GM04503 (cell line): ENCODE measurements at regions not wholly inside any gene's neighbourhood (a gene's known extent, or its start where the extent isn't known, plus 50 kb on each side); places are given as distances from the start of the nearest gene placed in this dataset.
"Not testable (repeated sequence)": the region's sequence is repeated elsewhere in the genome, so short reads cannot be mapped to it uniquely, and the experiment has no call there.

Experiments used
- DNase-seq: peaks from one replicate; pipeline ENCODE4 v3.0.0-alpha.2; 2012; ENCODE audit warnings: low read depth

DNA sequence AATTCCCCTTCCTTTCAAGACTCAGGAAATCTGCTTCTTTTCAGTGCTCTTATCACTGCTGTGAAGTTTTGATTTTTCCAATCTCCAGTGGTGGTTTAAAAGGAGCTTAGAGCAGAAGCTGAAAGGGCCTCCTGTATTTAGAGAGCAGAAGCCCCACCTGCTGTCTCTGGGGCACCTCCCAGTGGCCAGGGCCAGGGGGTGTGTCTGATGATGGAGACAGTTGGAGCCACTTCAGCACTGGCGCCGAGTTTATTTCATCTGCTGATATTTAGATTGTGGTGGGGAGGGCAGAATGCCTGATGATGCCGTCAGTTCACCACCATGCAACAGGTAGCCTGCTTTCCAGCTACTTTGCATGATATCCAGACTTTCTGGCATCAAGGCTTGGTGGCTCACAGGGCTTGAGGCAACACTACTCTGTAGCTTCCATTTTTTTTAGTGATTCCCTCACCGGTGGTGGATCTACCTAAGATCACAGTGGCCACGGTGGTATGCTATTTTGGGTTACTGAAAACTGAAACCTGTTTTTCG lies 371.9 kb downstream of the KCNRG start:
- DNase-seq = no peak

DNA sequence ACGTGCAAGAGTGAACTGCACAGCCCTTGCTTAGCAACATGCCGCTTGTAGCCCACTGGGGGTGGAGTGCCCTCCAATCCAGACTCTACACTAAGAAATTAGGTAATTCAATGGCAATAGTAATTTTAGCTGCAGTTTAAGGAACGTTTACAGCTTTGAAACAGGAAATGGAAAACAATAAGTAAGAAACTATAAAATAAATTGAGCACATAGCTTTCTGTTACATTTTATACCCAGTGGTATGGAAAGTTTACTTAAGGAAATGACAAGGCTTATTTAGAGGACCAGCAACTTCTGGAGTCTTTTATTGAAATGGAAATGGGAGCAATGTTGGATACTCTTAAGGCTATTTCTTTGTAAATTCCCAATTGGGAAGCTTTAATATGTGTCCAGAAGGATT lies 373.2 kb downstream of the KCNRG start:
- DNase-seq = no peak

DNA sequence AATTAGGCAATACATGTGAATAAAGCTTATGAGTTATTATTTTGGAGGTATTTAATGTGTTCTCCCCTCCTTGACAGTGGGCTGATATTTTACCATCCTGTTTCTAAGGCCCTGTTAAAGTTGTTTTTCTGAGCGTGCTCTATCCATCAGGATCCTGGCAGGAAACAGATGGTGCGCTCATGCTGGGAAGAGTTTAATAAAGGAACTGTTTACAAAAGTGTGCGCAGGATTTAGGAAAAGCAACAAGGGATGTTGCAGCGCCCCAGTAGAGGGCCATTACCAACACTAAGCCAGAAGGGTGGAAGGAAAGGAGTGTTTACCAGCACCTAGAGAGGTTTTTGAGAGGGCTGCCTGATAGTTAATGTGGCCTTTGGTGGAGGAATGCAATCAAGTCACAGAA lies 374.5 kb downstream of the KCNRG start:
- no peak for DNase-seq

DNA sequence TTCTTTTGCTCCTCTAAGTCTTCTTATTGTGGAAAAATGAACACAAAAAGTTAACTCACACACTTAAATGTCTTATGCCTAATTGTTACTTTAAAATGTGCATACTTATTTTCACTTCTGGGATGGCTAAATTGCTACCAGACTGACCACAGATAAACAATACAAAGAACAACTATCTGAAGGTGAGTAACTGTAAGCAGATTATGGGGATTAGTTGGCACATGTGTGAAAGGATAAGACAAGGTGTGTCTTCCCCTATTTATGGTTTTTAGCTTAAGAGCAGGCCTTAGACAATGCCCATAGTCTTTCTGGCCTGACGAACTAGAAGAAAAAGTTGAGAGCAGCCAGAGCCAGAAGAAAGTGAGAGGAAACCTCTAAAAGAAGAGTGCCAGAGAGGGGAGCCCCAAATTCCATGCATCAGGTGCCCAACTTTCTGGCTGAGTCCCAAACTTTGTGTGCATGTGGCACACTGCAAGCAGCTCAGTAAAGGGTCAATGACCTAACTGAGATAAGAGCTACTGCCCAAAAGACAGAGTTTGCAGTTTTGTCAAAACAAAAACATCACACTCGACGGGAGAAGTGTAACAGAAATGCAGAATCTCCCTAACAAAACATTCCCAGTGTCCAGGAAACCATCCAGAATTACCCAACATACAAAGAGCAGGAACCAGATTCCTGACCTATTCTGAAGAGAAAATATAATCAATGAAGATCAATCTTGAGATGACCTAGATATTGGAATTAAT lies 375.4 kb downstream of the KCNRG start:
- no peak for DNase-seq

DNA sequence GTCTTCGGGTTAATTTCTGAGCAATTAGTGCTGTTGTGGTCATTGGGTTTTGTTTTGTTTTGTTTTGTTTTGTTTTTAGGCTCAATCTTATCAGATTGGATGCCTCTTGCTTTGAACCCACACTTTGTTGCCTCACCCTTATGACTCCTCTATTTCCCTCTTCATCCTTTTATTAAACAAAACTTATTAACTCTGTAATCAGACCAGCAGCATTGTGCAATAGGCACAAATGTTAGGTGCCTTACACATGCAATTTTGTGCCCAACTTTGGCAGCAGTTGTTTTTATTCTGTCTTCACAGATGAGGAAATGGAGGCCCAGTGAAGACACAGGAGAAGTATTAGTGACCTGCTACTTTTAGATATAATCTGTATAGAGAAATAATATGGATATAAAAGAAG lies 377.7 kb downstream of the KCNRG start:
- no peak for DNase-seq

DNA sequence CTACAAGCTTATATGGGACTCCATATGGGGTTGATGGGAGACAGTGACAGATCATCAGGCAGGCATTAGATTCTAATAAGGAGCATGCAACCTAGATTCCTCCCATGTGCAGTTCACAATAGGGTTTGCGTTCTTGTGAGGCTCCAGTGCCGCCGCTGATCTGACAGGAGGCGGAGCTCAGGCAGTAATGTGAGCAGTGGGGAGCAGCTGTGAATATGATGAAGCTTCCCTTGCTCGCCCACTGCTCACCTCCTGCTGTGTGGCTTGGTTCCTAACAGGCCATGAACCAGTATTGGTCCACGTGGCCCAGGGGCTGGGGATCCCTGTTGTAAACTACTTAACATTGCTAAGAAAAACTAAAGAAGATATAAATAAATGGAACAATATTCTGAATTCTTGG lies 378.4 kb downstream of the KCNRG start:
- no peak for DNase-seq

DNA sequence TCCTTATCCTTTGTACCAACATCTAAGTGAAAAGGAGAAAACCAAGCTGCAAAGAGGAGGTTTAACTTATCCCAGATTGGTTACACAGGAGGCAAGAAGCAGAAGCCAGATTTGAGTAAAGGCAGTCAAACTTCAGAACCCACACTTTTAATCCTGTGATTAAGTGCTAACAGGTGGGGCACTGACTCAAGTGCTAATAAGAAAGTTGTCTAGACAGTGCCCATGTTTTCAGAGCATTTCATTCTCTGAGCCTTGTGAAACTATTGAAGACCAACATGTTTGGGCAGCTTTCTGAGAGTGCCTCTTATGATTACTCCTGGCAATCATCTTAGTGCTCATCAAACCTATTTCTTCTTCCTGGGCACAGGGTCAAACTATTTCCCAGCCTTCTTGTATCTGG lies 380.8 kb downstream of the KCNRG start:
- DNase-seq = no peak

DNA sequence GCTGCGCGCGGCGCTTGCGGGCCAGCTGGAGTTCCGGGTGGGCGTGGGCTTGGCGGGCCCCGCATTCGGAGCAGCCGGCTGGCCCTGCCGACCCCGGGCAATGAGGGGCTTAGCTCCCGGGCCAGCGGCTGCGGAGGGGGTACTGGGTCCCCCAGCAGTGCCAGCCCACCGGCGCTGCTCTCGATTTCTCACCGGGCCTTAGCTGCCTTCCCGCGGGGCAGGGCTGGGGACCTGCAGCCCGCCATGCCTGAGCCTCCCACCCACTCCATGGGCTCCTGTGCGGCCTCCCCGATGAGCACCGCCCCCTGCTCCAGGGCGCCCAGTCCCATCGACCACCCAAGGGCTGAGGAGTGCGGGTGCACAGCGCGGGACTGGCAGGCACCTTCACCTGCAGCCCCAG lies 381.4 kb downstream of the KCNRG start:
- not testable (repeated sequence) for DNase-seq

DNA sequence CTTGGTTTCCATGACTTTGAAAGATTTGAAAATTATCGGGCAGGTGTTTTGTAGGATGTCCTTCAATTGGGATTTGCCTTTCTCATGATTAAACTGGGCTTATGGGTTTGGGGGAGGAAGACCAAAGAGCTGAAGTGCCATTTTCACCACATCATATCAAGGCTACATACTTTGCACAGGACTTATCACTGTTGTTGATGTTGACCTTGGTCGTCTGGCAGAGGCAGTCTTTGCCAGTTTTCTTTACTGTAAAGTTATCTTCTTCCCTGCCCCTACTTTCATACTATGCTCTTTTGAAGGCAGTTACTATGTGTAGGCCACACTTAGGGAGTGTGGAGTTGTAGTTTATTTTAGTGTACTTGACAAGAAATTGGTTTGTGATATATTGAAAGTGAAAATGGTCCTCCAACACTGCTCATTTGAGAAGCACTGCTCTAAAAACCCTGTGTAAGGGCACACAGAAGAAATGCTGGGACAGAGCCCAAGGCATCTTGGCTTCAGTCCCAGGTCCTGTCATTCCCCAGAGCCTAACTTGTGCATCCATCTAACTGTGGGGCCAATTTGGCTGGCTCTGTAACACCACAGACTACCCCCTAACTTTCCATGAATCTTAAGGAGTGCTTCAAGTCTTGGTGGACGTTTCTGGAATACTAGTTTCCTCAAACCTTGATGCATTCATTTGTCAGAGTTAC lies 384.9 kb downstream of the KCNRG start:
- DNase-seq = no peak

DNA sequence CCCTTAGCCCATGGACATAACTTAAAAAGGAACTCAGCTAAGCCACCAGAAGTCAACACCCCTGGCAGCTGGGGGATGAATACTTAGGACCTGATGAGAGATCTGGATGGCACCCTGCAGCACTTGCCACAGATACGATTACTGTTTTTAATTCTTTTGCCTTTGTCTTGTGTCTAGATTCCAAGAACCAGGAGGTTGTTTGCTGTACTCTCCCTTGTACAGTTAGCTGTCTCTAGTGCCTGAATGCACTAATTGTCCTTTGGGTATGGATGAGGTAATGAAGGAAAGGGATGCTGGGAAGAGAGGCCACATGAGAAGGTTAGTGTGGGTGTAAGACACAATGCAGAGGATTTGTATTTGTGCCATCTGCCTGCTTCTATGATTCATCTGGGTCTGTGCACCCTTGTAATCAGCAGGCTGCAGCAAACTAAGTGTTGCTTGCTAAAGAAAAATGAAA lies 385.8 kb downstream of the KCNRG start:
- DNase-seq = peak; percentile 73

DNA sequence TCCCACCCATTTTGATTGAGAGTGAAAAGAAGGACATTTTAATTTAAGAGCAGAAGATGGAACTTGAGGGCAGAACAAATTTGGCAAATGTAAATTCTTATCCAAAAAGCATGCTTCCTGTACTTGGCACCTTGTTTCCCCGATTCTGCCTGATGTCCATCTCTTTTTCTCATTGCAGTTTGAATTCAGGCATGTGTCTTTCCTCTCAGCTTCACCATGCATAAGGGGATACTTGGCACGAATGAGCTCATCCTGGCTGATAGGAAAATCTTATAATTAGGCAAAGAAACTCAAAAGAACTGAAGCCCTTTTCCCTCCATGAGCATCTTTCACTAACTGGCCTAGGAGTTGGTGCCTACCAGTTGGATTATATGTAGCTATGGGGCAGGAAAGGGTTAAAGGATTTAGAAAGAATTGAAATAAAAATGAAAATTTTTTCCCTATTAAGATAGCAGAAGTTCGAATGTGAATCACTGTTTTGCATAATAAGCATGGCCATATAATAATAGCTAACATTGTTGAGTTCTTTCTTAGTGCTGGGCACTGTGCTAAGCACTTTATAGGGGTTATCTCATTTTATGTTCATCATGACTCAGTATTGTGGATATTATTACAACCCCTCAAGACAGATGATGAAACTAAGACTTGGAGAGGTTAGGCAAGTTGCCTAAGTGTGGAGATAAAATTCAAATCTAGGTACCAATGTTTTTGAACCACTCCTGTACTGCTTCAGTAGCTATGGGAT lies 386.6 kb downstream of the KCNRG start:
- peak; percentile 51 for DNase-seq

DNA sequence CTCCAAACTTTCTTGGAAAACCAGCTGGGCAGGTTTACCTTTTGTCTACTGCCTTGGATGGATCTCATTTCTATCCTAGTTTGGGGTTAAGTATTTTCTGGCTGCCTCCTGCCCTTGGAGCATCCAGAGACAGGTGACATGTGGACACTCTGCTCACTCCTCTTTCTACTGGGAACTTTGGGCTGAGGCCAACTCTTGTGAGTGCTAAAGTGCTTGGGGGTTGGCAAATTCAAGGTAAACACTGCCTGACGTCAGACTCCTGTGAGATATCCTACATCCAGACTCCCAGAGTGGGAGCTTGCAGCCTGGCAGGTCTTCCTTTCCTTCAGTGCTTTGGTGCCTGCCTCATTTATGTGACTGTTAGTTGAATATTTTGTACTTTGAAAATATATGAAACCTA lies 388.1 kb downstream of the KCNRG start:
- no peak for DNase-seq

DNA sequence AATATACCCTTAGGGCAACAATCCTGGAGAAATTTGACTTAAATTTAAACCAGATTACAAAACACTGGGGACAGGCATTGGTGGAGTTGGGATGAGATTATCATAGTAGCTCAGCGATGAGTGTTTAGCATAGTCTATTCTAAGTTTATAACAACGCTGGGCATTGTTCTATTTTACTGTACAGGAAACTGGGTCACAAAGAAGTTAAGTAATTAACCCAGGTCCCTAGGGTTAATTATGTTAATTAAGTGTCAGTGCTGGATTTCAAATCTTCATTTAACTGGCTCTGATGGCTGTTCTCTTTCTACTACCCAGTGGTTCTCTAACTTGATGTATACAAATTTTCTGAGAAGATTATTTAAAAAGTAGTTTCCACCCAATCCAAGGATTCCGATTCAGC lies 388.9 kb downstream of the KCNRG start:
- DNase-seq = no peak

DNA sequence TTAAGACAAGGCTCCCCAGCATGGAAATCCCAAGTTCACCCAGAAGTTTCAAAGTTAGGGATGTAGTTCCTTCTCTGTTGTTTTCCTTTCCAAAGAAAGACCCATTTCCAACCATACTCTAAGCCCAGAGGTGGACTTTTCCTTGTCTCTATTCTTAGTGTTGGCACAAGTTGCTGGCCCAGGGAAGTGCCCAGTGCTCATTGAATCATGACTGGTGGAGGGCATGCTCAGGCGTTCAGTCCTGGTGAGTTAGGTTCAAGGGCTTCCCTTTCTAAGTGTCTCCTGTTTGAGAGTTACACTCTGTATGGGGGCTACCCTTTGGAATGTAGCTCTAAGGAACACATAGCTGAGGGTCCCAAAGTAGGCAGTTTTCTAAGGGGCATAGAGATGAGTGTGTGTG lies 389.5 kb downstream of the KCNRG start:
- DNase-seq = no peak

DNA sequence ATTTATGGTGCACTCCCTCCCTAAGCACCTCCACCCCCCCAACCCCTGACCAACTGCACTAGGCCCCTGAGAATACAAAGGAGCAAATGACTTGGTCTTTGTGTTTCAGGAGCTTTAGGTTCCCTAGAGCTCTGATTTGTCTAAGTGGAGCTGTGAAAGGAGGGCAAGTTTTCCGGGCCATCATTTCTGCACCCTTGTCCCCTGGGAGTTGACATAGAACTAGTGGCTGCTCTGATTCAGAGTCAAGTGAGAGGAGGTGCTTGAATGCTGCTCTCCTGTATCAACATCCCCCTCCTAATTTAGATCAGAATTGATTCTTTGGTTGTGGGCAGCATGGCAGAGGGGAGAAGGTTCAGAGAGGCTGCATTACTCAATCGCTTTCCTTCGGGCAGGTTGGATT lies 391.6 kb downstream of the KCNRG start:
- no peak for DNase-seq

DNA sequence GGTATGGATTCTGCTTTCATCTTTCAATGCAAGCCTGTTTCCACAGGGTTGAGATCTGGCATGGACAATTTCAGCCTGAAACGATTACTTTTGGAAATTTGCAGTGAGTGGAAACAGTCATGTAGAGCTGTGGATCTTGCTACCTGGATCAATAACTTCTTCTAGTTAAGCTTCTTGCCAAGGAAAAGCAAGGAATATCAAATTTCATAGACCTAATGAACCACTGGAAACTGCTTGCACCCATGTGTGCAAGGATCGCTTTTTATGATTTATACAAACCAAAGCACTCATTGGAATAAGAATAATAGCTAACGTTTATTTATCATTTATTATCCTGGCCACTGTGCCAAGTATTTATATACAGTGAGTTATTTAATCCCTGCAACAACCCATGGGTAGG lies 392.8 kb downstream of the KCNRG start:
- no peak for DNase-seq

DNA sequence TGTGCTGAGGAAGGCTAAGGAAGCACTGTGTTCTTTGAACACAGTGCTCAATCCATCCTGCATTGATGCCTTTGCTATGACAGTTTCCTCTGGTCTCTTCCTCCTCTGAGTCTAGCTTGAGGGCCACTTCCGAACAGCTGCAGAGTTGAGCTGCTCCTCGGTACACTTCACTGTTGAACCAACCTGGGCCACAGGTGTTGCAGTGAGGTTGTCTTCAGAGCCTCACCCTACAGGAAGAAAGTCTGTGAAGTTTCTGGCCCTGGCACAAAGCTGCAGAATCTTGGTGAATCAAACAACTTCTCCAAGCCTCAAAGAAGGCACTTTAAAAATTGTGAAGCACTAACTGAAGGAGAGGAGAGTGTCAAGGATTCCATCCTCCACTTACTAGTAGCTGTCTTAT lies 394.0 kb downstream of the KCNRG start:
- DNase-seq = no peak

DNA sequence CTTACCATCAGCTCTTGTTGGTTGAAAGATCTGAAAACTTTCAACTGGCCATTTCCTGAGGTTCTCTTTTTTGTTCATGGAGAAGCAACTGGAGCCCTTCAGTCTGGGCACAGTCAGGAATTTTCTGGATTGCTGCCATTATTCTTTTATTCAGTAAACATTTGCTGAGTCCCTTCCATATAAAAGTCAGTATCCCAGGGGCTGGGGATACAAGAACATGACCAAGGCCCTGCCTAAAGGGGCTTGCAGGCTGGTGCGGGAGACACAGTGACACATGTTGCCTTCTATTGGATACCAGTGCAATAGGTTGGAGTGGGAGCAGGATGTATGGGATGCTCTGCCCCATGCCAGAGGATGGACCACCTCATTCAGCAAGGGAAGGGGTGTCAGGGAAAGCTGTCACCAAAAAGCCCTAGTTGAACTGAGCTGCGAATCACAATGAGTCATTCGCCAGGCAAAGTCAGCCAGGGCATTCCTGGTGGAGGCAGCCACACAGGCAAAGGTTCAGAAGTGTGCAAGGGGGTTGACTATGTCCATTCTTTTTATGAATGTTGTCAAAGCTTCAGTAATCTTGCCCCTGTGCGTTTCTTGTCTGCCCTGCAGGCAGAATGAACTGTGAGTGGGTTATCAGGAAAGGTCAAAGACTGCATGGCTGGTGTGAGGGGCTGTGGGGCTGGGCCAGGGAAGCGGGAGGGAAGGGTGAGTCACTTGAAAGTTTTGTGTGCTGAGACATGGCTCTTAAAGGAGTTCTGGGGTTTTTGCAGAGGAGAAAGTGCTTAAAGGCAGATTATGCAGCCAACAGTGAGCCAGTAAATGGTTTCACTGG lies 395.9 kb downstream of the KCNRG start:
- DNase-seq = peak; percentile 67

DNA sequence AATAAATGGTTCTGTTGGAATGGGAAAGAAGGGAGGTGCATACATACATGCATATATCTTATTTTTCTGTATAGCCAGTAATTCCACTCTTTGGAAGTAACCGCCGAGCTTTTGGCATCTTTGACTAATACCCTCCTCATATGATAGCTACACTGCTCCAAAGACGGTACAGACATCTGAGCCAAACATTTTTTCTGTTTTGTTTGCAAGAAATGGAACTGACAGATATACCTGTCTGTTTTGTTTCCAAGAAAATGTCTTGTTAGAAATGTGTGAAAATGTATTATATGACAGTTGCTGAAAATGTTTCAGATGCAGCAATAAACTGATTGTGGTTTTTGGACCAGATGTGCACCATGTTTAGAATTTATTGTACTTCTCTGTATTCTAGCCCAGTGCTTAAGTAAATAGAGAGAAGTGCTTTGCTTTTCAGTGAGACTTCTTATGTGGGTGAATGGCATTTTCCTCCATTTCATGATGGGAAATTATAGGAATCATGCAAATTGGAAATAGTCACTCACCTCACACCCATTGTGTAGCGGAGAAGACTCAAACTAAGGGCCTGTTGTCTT lies 396.9 kb downstream of the KCNRG start:
- no peak for DNase-seq

DNA sequence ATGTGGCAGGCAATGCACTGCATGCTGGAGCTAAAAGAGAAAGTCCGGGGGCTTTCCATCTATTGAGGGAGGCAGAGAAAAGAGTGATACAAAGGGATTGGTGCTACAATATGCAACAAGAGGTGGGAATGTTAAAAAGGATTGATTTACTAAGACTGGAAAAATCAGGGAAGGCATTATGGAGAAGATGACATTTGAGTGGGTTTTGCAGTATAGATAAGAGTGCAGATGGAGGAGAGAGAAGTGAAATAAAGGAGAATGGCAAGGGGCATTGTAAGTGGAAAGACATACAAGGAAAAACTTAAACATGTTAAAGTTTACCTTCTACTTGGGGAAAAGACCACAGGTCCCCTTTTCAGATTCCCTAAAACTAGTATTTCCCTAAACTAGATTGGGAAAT lies 399.4 kb downstream of the KCNRG start:
- no peak for DNase-seq

DNA sequence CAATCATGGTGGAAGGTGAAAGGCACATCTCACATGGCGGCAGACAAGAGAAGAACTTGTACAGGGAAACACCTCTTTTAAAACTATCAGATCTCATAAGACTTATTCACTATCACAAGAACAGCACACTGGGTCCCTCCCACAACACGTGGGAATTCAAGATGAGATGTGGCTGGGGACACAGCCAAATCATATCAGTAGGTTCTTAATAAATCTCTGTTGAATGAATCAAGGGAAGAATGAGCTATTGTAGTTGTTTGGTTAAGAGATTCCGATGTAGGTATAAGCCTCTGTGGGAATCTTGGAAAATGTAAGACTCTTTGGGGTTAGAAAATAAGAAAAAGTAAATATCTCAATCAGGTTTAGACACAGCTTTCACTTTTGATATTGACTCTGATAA lies 400.2 kb downstream of the KCNRG start:
- DNase-seq = no peak

DNA sequence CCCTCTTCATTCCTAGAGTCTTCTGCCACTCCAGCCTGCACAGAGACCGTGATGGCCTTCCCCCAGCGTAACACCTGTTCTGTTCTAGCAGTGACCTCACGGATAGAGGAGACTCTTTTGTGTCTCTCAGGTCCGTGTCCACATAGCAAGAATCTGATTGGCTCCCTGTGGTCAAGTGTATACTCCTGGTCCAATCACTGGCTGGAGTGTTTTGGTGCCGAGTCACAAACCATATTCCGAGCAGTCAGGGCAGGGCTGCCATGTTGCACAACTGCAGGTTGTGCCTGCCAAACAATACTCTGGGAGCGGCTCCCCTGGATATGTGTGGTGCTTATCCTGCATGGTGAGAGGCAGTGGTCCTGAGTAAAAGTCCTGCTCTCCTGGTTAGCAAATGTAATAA lies 402.4 kb downstream of the KCNRG start:
- DNase-seq = no peak
